H1 (cell line): ENCODE measurements at regions not wholly inside any gene's neighbourhood (a gene's known extent, or its start where the extent isn't known, plus 50 kb on each side); places are given as distances from the start of the nearest gene placed in this dataset.

ENCODE experiments used
- CTCF ChIA-PET: fragments of 300-600 bp; sonication (Branson Sonifier 250); formaldehyde crosslinking; loops from one replicate; lab custom pipeline; 2021; ENCODE audit not compliant: partially characterized antibody; lab: Charles Lee
- POLR2A ChIA-PET: fragments of 300-600 bp; sonication (Branson Sonifier 250); formaldehyde crosslinking; loops from one replicate; lab custom pipeline; 2021; ENCODE audit warnings: inconsistent platforms; ENCODE audit not compliant: partially characterized antibody; lab: Charles Lee
- DNase-seq, 2 experiments: peaks; one replicate each; pipeline versions ENCODE4 v3.0.0 to v3.0.0-alpha.2; 2010 to 2022; ENCODE audit warnings: low spot score in 2 of 2, low read depth in 1 of 2, mixed read lengths in 1 of 2
- FAIRE-seq: peaks from 2 replicates; lab custom pipeline; 2011; peaks lifted over from hg19 to GRCh38; lab: Jason Lieb, UNC
- H2AFZ ChIP-seq: 2 replicates; pipeline ENCODE4 v1.8.1; 2012; ENCODE audit warnings: low read length, inconsistent platforms
- H2AK5ac ChIP-seq: 2 replicates; pipeline ENCODE4 v1.6.1; 2013; ENCODE audit warnings: low read depth, low read length
- H2BK120ac ChIP-seq: replicated peaks from 2 replicates; pipeline ENCODE3; 2013; ENCODE audit warnings: low read depth, low read length, inconsistent platforms
- H2BK12ac ChIP-seq: 2 replicates; pipeline ENCODE4 v1.6.1; 2013; ENCODE audit warnings: low read depth, low read length
- H2BK15ac ChIP-seq: 2 replicates; pipeline ENCODE4 v1.6.1; 2013; ENCODE audit warnings: low read length
- H2BK20ac ChIP-seq: 2 replicates; pipeline ENCODE4 v1.6.1; 2013; ENCODE audit warnings: low read length
- H2BK5ac ChIP-seq: 2 replicates; pipeline ENCODE4 v1.6.1; 2013; ENCODE audit warnings: low read depth, low read length
- H3K14ac ChIP-seq: 2 replicates; pipeline ENCODE4 v1.6.1; 2013; ENCODE audit warnings: inconsistent platforms; ENCODE audit not compliant: insufficient read length
- H3K18ac ChIP-seq: 2 replicates; pipeline ENCODE4 v1.6.1; 2013; ENCODE audit warnings: low read length; ENCODE audit errors: extremely low read depth
- H3K23ac ChIP-seq: 2 replicates; pipeline ENCODE4 v1.6.1; 2013; ENCODE audit warnings: inconsistent platforms; ENCODE audit not compliant: insufficient read length
- H3K23me2 ChIP-seq: 2 replicates; pipeline ENCODE4 v1.6.1; 2013; ENCODE audit warnings: low read depth, low read length
- H3K27ac ChIP-seq: 2 replicates; pipeline ENCODE4 v1.6.1; 2011; ENCODE audit warnings: low read depth, low read length, inconsistent platforms
- H3K27me3 ChIP-seq, 4 experiments: replicated peaks in 1 of 4; 1 replicate in 1 of 4; 2 replicates in 3 of 4; pipeline versions ENCODE4 v1.6.1 to v1.8.1; 2011 to 2013; ENCODE audit warnings: low read length in 3 of 4, mild to moderate bottlenecking in 3 of 4, inconsistent platforms in 2 of 4, mixed read lengths in 2 of 4, moderate library complexity in 1 of 4; ENCODE audit not compliant: control insufficient read depth in 3 of 4, insufficient read depth in 3 of 4; ENCODE audit errors: extremely low read depth in 1 of 4
- H3K36me3 ChIP-seq, 4 experiments: 2 replicates each; pipeline versions ENCODE4 v1.6.1 to v1.8.1; 2011 to 2013; ENCODE audit warnings: mild to moderate bottlenecking in 4 of 4, low read length in 3 of 4, moderate library complexity in 2 of 4, control low read depth in 1 of 4, inconsistent platforms in 1 of 4; ENCODE audit not compliant: insufficient read depth in 4 of 4, control insufficient read depth in 2 of 4
- H3K4ac ChIP-seq: replicated peaks from 2 replicates; pipeline ENCODE3; 2013; ENCODE audit warnings: low read length, low read depth, mixed read lengths, inconsistent platforms; ENCODE audit not compliant: insufficient read length
- H3K4me1 ChIP-seq, 4 experiments: replicated peaks in 1 of 4; 1 replicate in 1 of 4; 2 replicates in 3 of 4; pipeline versions ENCODE4 v1.6.1 to v1.8.1; 2011 to 2013; ENCODE audit warnings: low read length in 3 of 4, inconsistent platforms in 2 of 4, mixed read lengths in 1 of 4; ENCODE audit not compliant: insufficient read depth in 4 of 4, control insufficient read depth in 3 of 4
- H3K4me2 ChIP-seq, 2 experiments: 2 replicates each; pipeline versions ENCODE4 v1.6.1 to v1.8.1; 2011 to 2013; ENCODE audit warnings: low read depth in 2 of 2, low read length in 2 of 2, control low read depth in 1 of 2, inconsistent platforms in 1 of 2, mild to moderate bottlenecking in 1 of 2; ENCODE audit not compliant: insufficient read depth in 1 of 2
- H3K4me3 ChIP-seq, 4 experiments: fragments of 200-600, 300-600 bp in 1 of 4; sonication (generic), shearing (Covaris generic), sonication (Bioruptor Twin) in 1 of 4; 2 replicates each; pipeline versions ENCODE4 v1.5.1 to v1.8.1; 2011 to 2016; ENCODE audit warnings: low read length in 4 of 4, low read depth in 3 of 4, control low read depth in 2 of 4, inconsistent platforms in 2 of 4, mild to moderate bottlenecking in 2 of 4, mixed read lengths in 1 of 4, moderate library complexity in 1 of 4; ENCODE audit not compliant: insufficient read depth in 2 of 4; ENCODE audit errors: extremely low read depth in 1 of 4
- H3K56ac ChIP-seq: replicated peaks from 2 replicates; pipeline ENCODE3; 2013; ENCODE audit warnings: low read depth, mild to moderate bottlenecking, mixed read lengths, low read length, inconsistent platforms; ENCODE audit not compliant: insufficient read length
- H3K79me1 ChIP-seq: 2 replicates; pipeline ENCODE4 v1.6.1; 2013; ENCODE audit warnings: low read depth, low read length, control low read depth
- H3K79me2 ChIP-seq, 2 experiments: 2 replicates each; pipeline versions ENCODE4 v1.6.1 to v1.8.1; 2012 to 2013; ENCODE audit warnings: low read length in 2 of 2, mild to moderate bottlenecking in 2 of 2, inconsistent platforms in 1 of 2; ENCODE audit not compliant: insufficient read depth in 2 of 2, control insufficient read depth in 1 of 2
- H3K9ac ChIP-seq, 4 experiments: replicated peaks in 1 of 4; 1 replicate in 1 of 4; 2 replicates in 3 of 4; pipeline versions ENCODE4 v1.6.1 to v1.8.1; 2011 to 2013; ENCODE audit warnings: low read depth in 3 of 4, low read length in 3 of 4, control low read depth in 2 of 4, mild to moderate bottlenecking in 2 of 4, moderate library complexity in 2 of 4, inconsistent platforms in 1 of 4; ENCODE audit errors: extremely low read depth in 1 of 4
- H3K9me3 ChIP-seq, 2 experiments: 2 replicates each; pipeline versions ENCODE4 v1.6.1 to v1.8.1; 2012 to 2013; ENCODE audit warnings: mild to moderate bottlenecking in 2 of 2, moderate library complexity in 2 of 2, control low read depth in 1 of 2, inconsistent platforms in 1 of 2, low read depth in 1 of 2, low read length in 1 of 2, mixed read lengths in 1 of 2; ENCODE audit not compliant: insufficient read depth in 2 of 2
- H4K20me1 ChIP-seq, 2 experiments: replicated peaks in 1 of 2; 2 replicates each; pipeline versions ENCODE3 to v1.8.1; 2011 to 2013; ENCODE audit warnings: inconsistent platforms in 2 of 2, low read length in 2 of 2, mild to moderate bottlenecking in 1 of 2; ENCODE audit not compliant: insufficient read depth in 2 of 2, control insufficient read depth in 1 of 2
- H4K5ac ChIP-seq: 2 replicates; pipeline ENCODE4 v1.6.1; 2013; ENCODE audit warnings: low read length, low read depth, mixed read lengths, inconsistent platforms; ENCODE audit not compliant: insufficient read length
- H4K8ac ChIP-seq: 2 replicates; pipeline ENCODE4 v1.8.0; 2013; ENCODE audit warnings: mild to moderate bottlenecking, moderate library complexity, low read length, inconsistent platforms; ENCODE audit not compliant: insufficient read depth; ENCODE audit errors: extremely low read depth
- H4K91ac ChIP-seq: replicated peaks from 2 replicates; pipeline ENCODE3; 2013; ENCODE audit warnings: low read length, mixed read lengths, inconsistent platforms; ENCODE audit not compliant: insufficient read length
- BCL11A ChIP-seq, 2 experiments: IDR thresholded peaks; one replicate each; pipeline ENCODE4 v1.6.1; 2011; ENCODE audit warnings: low read depth in 2 of 2, low read length in 2 of 2, mild to moderate bottlenecking in 2 of 2
- CHD2 ChIP-seq: IDR thresholded peaks from 2 replicates; pipeline ENCODE4 v1.6.1; 2012; ENCODE audit warnings: low read length, improper control_type of control experiment
- CTBP2 ChIP-seq: IDR thresholded peaks from 2 replicates; pipeline ENCODE4 v1.7.0; 2011; ENCODE audit warnings: borderline replicate concordance, mild to moderate bottlenecking, moderate library complexity, mixed read lengths, low read length; ENCODE audit not compliant: insufficient read depth, insufficient read length
- EGR1 ChIP-seq: IDR thresholded peaks from 2 replicates; pipeline ENCODE4 v1.6.1; 2011; ENCODE audit warnings: low read depth, low read length, borderline replicate concordance
- EZH2 ChIP-seq: fragments of 200-600 bp; sonication (generic); IDR thresholded peaks from 2 replicates; pipeline ENCODE4 v1.7.1; 2012; ENCODE audit warnings: low read depth, mild to moderate bottlenecking, moderate library complexity, low read length, inconsistent platforms; ENCODE audit not compliant: severe bottlenecking
- JUN ChIP-seq: IDR thresholded peaks from 2 replicates; pipeline ENCODE4 v1.6.1; 2011; ENCODE audit warnings: low read depth, mild to moderate bottlenecking, improper control_type of control experiment, low read length
- NANOG ChIP-seq: IDR thresholded peaks from 2 replicates; pipeline ENCODE4 v1.6.1; 2011; ENCODE audit warnings: low read length, low read depth, mild to moderate bottlenecking, inconsistent platforms; ENCODE audit not compliant: insufficient read depth, poor library complexity, severe bottlenecking
- RFX5 ChIP-seq: IDR thresholded peaks from 2 replicates; pipeline ENCODE4 v1.6.1; 2011; ENCODE audit warnings: low read depth, low read length, improper control_type of control experiment, borderline replicate concordance
- SIRT6 ChIP-seq: IDR thresholded peaks from one replicate; pipeline ENCODE4 v1.7.1; 2012; ENCODE audit warnings: low read length, inconsistent platforms
- SP4 ChIP-seq: IDR thresholded peaks from 2 replicates; pipeline ENCODE4 v1.6.1; 2012; ENCODE audit warnings: low read length, inconsistent platforms
- SUZ12 ChIP-seq: fragments of 200-600 bp; sonication (generic); IDR thresholded peaks from 2 replicates; pipeline ENCODE4 v1.6.1; 2012; ENCODE audit warnings: mild to moderate bottlenecking, inconsistent platforms, low read length, moderate library complexity, mixed read lengths
- TAF1 ChIP-seq: IDR thresholded peaks from 2 replicates; pipeline ENCODE4 v1.6.1; 2011; ENCODE audit warnings: mild to moderate bottlenecking, low read depth, low read length
- USF2 ChIP-seq: IDR thresholded peaks from 2 replicates; pipeline ENCODE4 v1.6.1; 2011; ENCODE audit warnings: low read length, improper control_type of control experiment
- ZNF274 ChIP-seq: IDR thresholded peaks from 2 replicates; pipeline ENCODE4 v1.7.0; 2012; ENCODE audit warnings: low read length, borderline replicate concordance; ENCODE audit errors: extremely low read depth
- WGBS, 2 experiments: shearing (Covaris generic) in 1 of 2; methylation state at CpG; one replicate each; pipeline versions ENCODE4 v1.1.6 to v1.1.7; 2013 to 2015; ENCODE audit warnings: low lambda C conversion rate in 2 of 2, mixed read lengths in 2 of 2, inconsistent platforms in 1 of 2, low coverage in 1 of 2, missing lambda C conversion rate in 1 of 2; ENCODE audit not compliant: insufficient replicate concordance in 2 of 2, insufficient coverage in 1 of 2, insufficient read length in 1 of 2; ENCODE audit errors: extremely low coverage in 1 of 2, missing lambda C conversion rate in 1 of 2; 5-methylcytosine and 5-hydroxymethylcytosine counted together

- Histone ChIP-seq H2BK5ac (no peak overlapping the region), H3K4me3 (no peak overlapping the region), H3K4me2 (no peak overlapping the region), H2BK120ac (no peak overlapping the region), H3K4me1 (no peaks in the 10 kb centered on the region; a peak in 2 of 7 replicates), H3K27me3 (no peaks in the 10 kb centered on the region), H3K36me3 (no peaks in the 10 kb centered on the region), H3K18ac (no peak overlapping the region), H4K91ac (no peak overlapping the region), H3K23ac (no peak overlapping the region), H3K27ac (no peak overlapping the region), H3K4ac (no peak overlapping the region), H2BK15ac (no peak overlapping the region), H4K5ac (no peak overlapping the region), H3K9me3 (no peaks in the 10 kb centered on the region), H3K56ac (no peak overlapping the region), H3K79me1 (no peaks in the 10 kb centered on the region), H3K23me2 (peaks cover 2% of the 10 kb centered on the region; the same call in 1 of the 2 replicates), H2AFZ (no peak overlapping the region), H2BK12ac (no peak overlapping the region), H3K9ac (no peak overlapping the region), H4K8ac (no peak overlapping the region), H4K20me1 (no peaks in the 10 kb centered on the region), H2AK5ac (no peak overlapping the region), H3K14ac (no peak overlapping the region), H3K79me2 (no peaks in the 10 kb centered on the region), H2BK20ac (no peak overlapping the region)
- POLR2A ChIA-PET, result no interaction called here
- 89% methylated on average over 1 of the region's 1 CpG; no CpG with 5 or more reads in 1 of the 2 experiments for WGBS, 2 experiments
- CTCF ChIA-PET, result interaction anchor here (0.6 to 1.0 kb wide), 3 partner anchors 13 to 52 kb away, joined by 3 read pairs; no protein-coding TSS in a partner anchor
- no peak for DNase-seq
- no peak for FAIRE-seq
- no peak for TF ChIP-seq JUN
- TF ChIP-seq BCL11A (IDR thresholded peaks at IDR 0.05; ENCODE audit: low read depth in 2 of 2, low read length in 2 of 2), result no peak
- no peak for TF ChIP-seq USF2
- no peak for TF ChIP-seq RFX5
- no peak for TF ChIP-seq SUZ12
- no peak for TF ChIP-seq EZH2
- TF ChIP-seq TAF1, result no peak
- TF ChIP-seq EGR1, result no peak
- no peak for TF ChIP-seq SP4
- TF ChIP-seq CTBP2, result no peak
- no peak for TF ChIP-seq NANOG
- no peak for TF ChIP-seq CHD2
- no peak for TF ChIP-seq ZNF274
- no peak for TF ChIP-seq SIRT6
These were observed 632.3 kb downstream of the TFAP2B start for GRCh38 chr6:51450958-51451357.
